K562 (cell line): ENCODE measurements at regions not wholly inside any gene's neighbourhood (a gene's known extent, or its start where the extent isn't known, plus 50 kb on each side); places are given as distances from the start of the nearest gene placed in this dataset.

Experiments used
- KLF6 ChIP-seq: fragments of 250-450 bp; sonication (Bioruptor Pico); IDR thresholded peaks from 2 replicates; pipeline ENCODE4 v1.4.0; 2020; ENCODE audit warnings: mild to moderate bottlenecking, moderate library complexity, borderline replicate concordance
- MXI1 ChIP-seq: IDR thresholded peaks from 2 replicates; pipeline ENCODE4 v1.6.1; 2011; ENCODE audit warnings: low read depth, mild to moderate bottlenecking, improper control_type of control experiment, low read length
- NCOR1 ChIP-seq: fragments of 450-650 bp; IDR thresholded peaks from 2 replicates; pipeline ENCODE4 v1.6.1; 2016; ENCODE audit warnings: mild to moderate bottlenecking, moderate library complexity
- SRSF9 ChIP-seq: fragments of 200-400 bp; formaldehyde crosslinking; IDR thresholded peaks from 2 replicates; pipeline ENCODE4 v1.6.1; 2017; ENCODE audit warnings: low read depth, low read length, borderline replicate concordance
- TAL1 ChIP-seq: fragments of 450-650 bp; IDR thresholded peaks from 2 replicates; pipeline ENCODE4 v1.6.1; 2016; ENCODE audit warnings: mild to moderate bottlenecking
- TBL1XR1 ChIP-seq, 2 experiments: IDR thresholded peaks; 2 replicates each; pipeline ENCODE4 v1.6.1; 2012; ENCODE audit warnings: improper control_type of control experiment in 2 of 2, low read length in 2 of 2, mild to moderate bottlenecking in 1 of 2
- ZNF133 ChIP-seq: fragments of 250-450 bp; sonication (Bioruptor Pico); IDR thresholded peaks from 2 replicates; pipeline ENCODE4 v1.4.0; 2020; ENCODE audit warnings: mild to moderate bottlenecking
- TF ChIP-seq, protein P1 (sequence below), 3 experiments: IDR thresholded peaks in 2 of 3; conservative IDR thresholded peaks in 1 of 3; 2 replicates each; pipeline ENCODE4 v1.5.1; 2011 to 2012; ENCODE audit warnings: low read length in 3 of 3, mild to moderate bottlenecking in 3 of 3, control low read depth in 2 of 3, improper control_type of control experiment in 1 of 3, inconsistent platforms in 1 of 3, low read depth in 1 of 3, mixed read lengths in 1 of 3, moderate library complexity in 1 of 3; ENCODE audit not compliant: insufficient read depth in 2 of 3
- TF ChIP-seq, protein P2 (sequence below): sonication (generic); formaldehyde crosslinking; IDR thresholded peaks from 2 replicates; pipeline ENCODE4 v1.4.0; 2020; ENCODE audit warnings: mild to moderate bottlenecking, missing genetic modification reagents
- TF ChIP-seq, protein P3 (sequence below): fragments of 450-650 bp; IDR thresholded peaks from 2 replicates; pipeline ENCODE4 v1.6.1; 2018; ENCODE audit not compliant: partially characterized antibody

DNA sequence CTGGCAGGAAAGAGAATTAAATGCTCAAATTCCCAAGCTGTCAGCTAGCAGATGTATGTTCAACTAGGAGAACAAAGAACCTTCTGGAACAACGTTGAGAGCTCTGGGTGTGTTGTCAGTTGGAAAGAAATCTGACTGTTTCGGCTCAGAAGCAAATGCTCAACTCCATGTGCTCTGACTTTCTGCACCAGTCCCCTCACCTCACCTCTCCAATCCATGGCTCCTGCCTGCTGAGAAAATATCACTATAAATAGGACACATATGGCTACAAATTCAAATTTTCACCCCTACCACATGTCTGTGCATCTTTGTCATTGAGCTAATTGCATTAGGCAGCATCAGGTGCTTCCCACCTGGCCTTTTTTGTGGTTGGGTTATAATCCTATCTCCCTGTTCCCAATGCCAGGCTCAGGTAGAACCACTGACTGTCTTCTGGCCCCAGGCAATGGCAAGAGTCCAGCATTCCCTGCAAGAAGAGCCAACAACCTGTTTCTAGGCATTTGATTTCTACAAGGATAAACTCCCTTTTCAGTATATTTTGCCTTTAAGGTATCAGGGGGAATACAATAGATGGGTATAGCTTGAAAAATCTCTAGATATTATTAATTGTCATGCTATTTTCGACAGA lies 142.6 kb upstream of the LSM8 start:
- TF ChIP-seq, protein P1, sequence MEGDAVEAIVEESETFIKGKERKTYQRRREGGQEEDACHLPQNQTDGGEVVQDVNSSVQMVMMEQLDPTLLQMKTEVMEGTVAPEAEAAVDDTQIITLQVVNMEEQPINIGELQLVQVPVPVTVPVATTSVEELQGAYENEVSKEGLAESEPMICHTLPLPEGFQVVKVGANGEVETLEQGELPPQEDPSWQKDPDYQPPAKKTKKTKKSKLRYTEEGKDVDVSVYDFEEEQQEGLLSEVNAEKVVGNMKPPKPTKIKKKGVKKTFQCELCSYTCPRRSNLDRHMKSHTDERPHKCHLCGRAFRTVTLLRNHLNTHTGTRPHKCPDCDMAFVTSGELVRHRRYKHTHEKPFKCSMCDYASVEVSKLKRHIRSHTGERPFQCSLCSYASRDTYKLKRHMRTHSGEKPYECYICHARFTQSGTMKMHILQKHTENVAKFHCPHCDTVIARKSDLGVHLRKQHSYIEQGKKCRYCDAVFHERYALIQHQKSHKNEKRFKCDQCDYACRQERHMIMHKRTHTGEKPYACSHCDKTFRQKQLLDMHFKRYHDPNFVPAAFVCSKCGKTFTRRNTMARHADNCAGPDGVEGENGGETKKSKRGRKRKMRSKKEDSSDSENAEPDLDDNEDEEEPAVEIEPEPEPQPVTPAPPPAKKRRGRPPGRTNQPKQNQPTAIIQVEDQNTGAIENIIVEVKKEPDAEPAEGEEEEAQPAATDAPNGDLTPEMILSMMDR (IDR thresholded peaks at IDR 0.05 in 2 of 3, conservative IDR thresholded peaks at IDR 0.05 in 1 of 3; ENCODE audit: insufficient read depth in 2 of 3, low read depth in 1 of 3, low read length in 3 of 3): no peak
- no peak for TF ChIP-seq TAL1
- TF ChIP-seq, protein P2, sequence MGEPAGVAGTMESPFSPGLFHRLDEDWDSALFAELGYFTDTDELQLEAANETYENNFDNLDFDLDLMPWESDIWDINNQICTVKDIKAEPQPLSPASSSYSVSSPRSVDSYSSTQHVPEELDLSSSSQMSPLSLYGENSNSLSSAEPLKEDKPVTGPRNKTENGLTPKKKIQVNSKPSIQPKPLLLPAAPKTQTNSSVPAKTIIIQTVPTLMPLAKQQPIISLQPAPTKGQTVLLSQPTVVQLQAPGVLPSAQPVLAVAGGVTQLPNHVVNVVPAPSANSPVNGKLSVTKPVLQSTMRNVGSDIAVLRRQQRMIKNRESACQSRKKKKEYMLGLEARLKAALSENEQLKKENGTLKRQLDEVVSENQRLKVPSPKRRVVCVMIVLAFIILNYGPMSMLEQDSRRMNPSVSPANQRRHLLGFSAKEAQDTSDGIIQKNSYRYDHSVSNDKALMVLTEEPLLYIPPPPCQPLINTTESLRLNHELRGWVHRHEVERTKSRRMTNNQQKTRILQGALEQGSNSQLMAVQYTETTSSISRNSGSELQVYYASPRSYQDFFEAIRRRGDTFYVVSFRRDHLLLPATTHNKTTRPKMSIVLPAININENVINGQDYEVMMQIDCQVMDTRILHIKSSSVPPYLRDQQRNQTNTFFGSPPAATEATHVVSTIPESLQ (CRISPR knock-in tag): no peak
- no peak for TF ChIP-seq MXI1
- TF ChIP-seq NCOR1: no peak
- TF ChIP-seq TBL1XR1 (IDR thresholded peaks at IDR 0.05; ENCODE audit: low read length in 2 of 2): no peak
- TF ChIP-seq KLF6 (CRISPR knock-in tag): no peak
- no peak for TF ChIP-seq ZNF133 (CRISPR knock-in tag)
- TF ChIP-seq SRSF9: no peak
- TF ChIP-seq, protein P3, sequence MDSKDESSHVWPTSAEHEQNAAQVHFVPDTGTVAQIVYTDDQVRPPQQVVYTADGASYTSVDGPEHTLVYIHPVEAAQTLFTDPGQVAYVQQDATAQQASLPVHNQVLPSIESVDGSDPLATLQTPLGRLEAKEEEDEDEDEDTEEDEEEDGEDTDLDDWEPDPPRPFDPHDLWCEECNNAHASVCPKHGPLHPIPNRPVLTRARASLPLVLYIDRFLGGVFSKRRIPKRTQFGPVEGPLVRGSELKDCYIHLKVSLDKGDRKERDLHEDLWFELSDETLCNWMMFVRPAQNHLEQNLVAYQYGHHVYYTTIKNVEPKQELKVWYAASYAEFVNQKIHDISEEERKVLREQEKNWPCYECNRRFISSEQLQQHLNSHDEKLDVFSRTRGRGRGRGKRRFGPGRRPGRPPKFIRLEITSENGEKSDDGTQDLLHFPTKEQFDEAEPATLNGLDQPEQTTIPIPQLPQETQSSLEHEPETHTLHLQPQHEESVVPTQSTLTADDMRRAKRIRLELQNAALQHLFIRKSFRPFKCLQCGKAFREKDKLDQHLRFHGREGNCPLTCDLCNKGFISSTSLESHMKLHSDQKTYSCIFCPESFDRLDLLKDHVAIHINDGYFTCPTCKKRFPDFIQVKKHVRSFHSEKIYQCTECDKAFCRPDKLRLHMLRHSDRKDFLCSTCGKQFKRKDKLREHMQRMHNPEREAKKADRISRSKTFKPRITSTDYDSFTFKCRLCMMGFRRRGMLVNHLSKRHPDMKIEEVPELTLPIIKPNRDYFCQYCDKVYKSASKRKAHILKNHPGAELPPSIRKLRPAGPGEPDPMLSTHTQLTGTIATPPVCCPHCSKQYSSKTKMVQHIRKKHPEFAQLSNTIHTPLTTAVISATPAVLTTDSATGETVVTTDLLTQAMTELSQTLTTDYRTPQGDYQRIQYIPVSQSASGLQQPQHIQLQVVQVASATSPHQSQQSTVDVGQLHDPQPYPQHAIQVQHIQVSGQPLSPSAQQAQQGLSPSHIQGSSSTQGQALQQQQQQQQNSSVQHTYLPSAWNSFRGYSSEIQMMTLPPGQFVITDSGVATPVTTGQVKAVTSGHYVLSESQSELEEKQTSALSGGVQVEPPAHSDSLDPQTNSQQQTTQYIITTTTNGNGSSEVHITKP: no peak
